ENCODE measurements at regions not wholly inside any gene's neighbourhood (a gene's known extent, or its start where the extent isn't known, plus 50 kb on each side); places are given as distances from the start of the nearest gene placed in this dataset.

GRCh38 chr7:17502213-17503060 lies 204.0 kb downstream of the AHR start (continued):
- no peak for TF ChIP-seq FOXO1 (CRISPR knock-in tag; IDR thresholded peaks at IDR 0.05)
- no peak for TF ChIP-seq ZFP36L2 (CRISPR knock-in tag; IDR thresholded peaks at IDR 0.05)
- TF ChIP-seq ZNF367 (CRISPR knock-in tag; IDR thresholded peaks at IDR 0.05; ENCODE audit: borderline replicate concordance) = no peak
- no peak for TF ChIP-seq ZNF775 (CRISPR knock-in tag; IDR thresholded peaks at IDR 0.05; ENCODE audit: borderline replicate concordance)
- no peak for TF ChIP-seq GABPB1 (CRISPR knock-in tag; IDR thresholded peaks at IDR 0.05)
- no peak for TF ChIP-seq ZNF44 (CRISPR knock-in tag; IDR thresholded peaks at IDR 0.05)
- TF ChIP-seq ARNT2 (CRISPR knock-in tag; IDR thresholded peaks at IDR 0.05; ENCODE audit: low read depth) = no peak
- no peak for TF ChIP-seq SIN3B (IDR thresholded peaks at IDR 0.05; ENCODE audit: low read length)
- no peak for TF ChIP-seq KDM2A (CRISPR knock-in tag; IDR thresholded peaks at IDR 0.05; ENCODE audit: borderline replicate concordance, low read depth)
- TF ChIP-seq PRPF4 (IDR thresholded peaks at IDR 0.05; ENCODE audit: low read depth, low read length, poor library complexity, severe bottlenecking) = no peak
- TF ChIP-seq ARID5B (CRISPR knock-in tag; IDR thresholded peaks at IDR 0.05) = no peak
- TF ChIP-seq ZC3H4 (CRISPR knock-in tag; IDR thresholded peaks at IDR 0.05; ENCODE audit: borderline replicate concordance) = no peak
- TF ChIP-seq RAD21 (CRISPR knock-in tag; IDR thresholded peaks at IDR 0.05) = no peak
- no peak for TF ChIP-seq TBX3 (IDR thresholded peaks at IDR 0.05; ENCODE audit: borderline replicate concordance)

All from HepG2 (cell line).